MM.1S (cell line): ENCODE measurements at regions not wholly inside any gene's neighbourhood (a gene's known extent, or its start where the extent isn't known, plus 50 kb on each side); places are given as distances from the start of the nearest gene placed in this dataset.

Experiments used
- DNase-seq: peaks from one replicate; pipeline ENCODE4 v3.0.0-alpha.2; 2015
- H2AFZ ChIP-seq: fragments of 300-600 bp; sonication (generic); 2 replicates; pipeline ENCODE4 v1.6.0; 2016; ENCODE audit warnings: antibody characterized with exemption, low read length
- H3F3A ChIP-seq: fragments of 300-600 bp; sonication (generic); 2 replicates; pipeline ENCODE4 v1.6.1; 2016; ENCODE audit warnings: mild to moderate bottlenecking, antibody characterized with exemption, low read length, moderate library complexity, mixed read lengths; ENCODE audit not compliant: insufficient read depth
- H3K27ac ChIP-seq: fragments of 300-600 bp; sonication (generic); 2 replicates; pipeline ENCODE4 v1.5.1; 2016; ENCODE audit warnings: mild to moderate bottlenecking, low read length
- H3K27me3 ChIP-seq: fragments of 300-600 bp; sonication (generic); replicated peaks from 2 replicates; pipeline ENCODE4 v1.6.0; 2016; ENCODE audit warnings: low read length; ENCODE audit not compliant: insufficient read depth
- H3K36me3 ChIP-seq: fragments of 300-600 bp; sonication (generic); replicated peaks from 2 replicates; pipeline ENCODE4 v1.6.1; 2016; ENCODE audit warnings: mild to moderate bottlenecking, low read length, mixed read lengths; ENCODE audit not compliant: insufficient read depth
- H3K4me1 ChIP-seq: fragments of 300-600 bp; sonication (generic); 2 replicates; pipeline ENCODE4 v1.6.1; 2016; ENCODE audit warnings: low read length, mixed read lengths
- H3K4me2 ChIP-seq: fragments of 300-600 bp; sonication (generic); 2 replicates; pipeline ENCODE4 v1.6.0; 2016; ENCODE audit warnings: low read depth, low read length
- H3K4me3 ChIP-seq: fragments of 300-600 bp; sonication (generic); 2 replicates; pipeline ENCODE4 v1.5.1; 2016; ENCODE audit warnings: low read length, mixed read lengths
- H3K79me2 ChIP-seq: fragments of 300-600 bp; sonication (generic); 2 replicates; pipeline ENCODE4 v1.6.1; 2016; ENCODE audit warnings: mixed run types, low read length, mixed read lengths
- H3K9ac ChIP-seq: fragments of 300-600 bp; sonication (generic); 2 replicates; pipeline ENCODE4 v1.6.1; 2016; ENCODE audit warnings: low read length, mixed read lengths
- H3K9me2 ChIP-seq: fragments of 300-600 bp; sonication (generic); replicated peaks from 2 replicates; pipeline ENCODE4 v1.6.1; 2016; ENCODE audit warnings: mild to moderate bottlenecking, low read length, mixed read lengths; ENCODE audit not compliant: insufficient read depth
- H3K9me3 ChIP-seq: fragments of 300-600 bp; sonication (generic); replicated peaks from 2 replicates; pipeline ENCODE4 v1.6.1; 2016; ENCODE audit warnings: mild to moderate bottlenecking, low read length, mixed read lengths; ENCODE audit not compliant: insufficient read depth
- H4K20me1 ChIP-seq: fragments of 300-600 bp; sonication (generic); 2 replicates; pipeline ENCODE4 v1.6.1; 2016; ENCODE audit warnings: mild to moderate bottlenecking, low read length, moderate library complexity, mixed read lengths; ENCODE audit not compliant: insufficient read depth
- EZH2 ChIP-seq: fragments of 300-600 bp; sonication (generic); optimal IDR thresholded peaks from 2 replicates; pipeline ENCODE3; 2017; ENCODE audit warnings: low read depth, mild to moderate bottlenecking, antibody characterized with exemption, low read length, mixed read lengths
- EZH2phosphoT487 ChIP-seq: fragments of 300-600 bp; sonication (generic); IDR thresholded peaks from 2 replicates; pipeline ENCODE4 v1.6.1; 2018; ENCODE audit warnings: antibody characterized with exemption, low read length
- TF ChIP-seq, protein P1 (sequence below): fragments of 300-600 bp; sonication (generic); IDR thresholded peaks from 2 replicates; pipeline ENCODE4 v1.5.1; 2016; ENCODE audit warnings: antibody characterized with exemption, low read length, mixed read lengths

DNA sequence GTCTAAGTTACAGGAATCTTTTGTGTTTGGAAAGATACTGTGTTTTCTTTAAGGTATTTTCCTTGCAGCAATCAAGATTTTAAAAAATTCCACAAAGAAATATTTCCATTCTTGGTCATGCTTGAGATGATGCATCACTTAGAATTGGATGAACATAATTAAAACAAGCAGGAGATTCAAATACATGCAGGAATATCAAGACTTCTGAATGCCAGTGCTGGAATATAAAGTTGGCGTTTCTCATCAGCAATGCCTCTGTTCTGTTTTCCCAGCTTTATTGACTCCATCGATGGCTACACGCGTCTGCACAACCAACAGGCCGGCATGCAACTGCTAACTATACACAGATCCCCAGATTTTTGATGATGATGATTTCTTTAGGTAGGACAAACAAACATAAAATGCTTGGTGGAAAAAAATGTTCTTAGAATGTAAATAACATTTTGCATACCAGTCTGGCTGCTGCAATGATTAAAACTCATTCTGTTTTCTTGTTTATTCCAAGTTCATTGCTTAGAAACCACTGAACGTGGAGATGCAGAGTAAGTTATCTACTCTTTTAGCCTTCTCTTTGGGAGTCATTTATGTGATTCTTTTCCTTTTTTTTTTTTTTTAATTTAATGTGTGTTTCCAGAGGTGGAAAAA, 91.3 kb upstream of the FAM171A1 start:
- no peaks in the 10 kb centered on the region for H3K9me3 ChIP-seq
- no peaks in the 10 kb centered on the region for H3F3A ChIP-seq
- H3K9me2 ChIP-seq, result no peaks in the 10 kb centered on the region
- H3K4me3 ChIP-seq, result no peak overlapping the region
- H3K9ac ChIP-seq, result no peak overlapping the region
- no peak overlapping the region for H3K27ac ChIP-seq
- H3K4me2 ChIP-seq, result no peak overlapping the region
- H2AFZ ChIP-seq, result no peak overlapping the region
- TF ChIP-seq, protein P1, sequence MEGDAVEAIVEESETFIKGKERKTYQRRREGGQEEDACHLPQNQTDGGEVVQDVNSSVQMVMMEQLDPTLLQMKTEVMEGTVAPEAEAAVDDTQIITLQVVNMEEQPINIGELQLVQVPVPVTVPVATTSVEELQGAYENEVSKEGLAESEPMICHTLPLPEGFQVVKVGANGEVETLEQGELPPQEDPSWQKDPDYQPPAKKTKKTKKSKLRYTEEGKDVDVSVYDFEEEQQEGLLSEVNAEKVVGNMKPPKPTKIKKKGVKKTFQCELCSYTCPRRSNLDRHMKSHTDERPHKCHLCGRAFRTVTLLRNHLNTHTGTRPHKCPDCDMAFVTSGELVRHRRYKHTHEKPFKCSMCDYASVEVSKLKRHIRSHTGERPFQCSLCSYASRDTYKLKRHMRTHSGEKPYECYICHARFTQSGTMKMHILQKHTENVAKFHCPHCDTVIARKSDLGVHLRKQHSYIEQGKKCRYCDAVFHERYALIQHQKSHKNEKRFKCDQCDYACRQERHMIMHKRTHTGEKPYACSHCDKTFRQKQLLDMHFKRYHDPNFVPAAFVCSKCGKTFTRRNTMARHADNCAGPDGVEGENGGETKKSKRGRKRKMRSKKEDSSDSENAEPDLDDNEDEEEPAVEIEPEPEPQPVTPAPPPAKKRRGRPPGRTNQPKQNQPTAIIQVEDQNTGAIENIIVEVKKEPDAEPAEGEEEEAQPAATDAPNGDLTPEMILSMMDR, result no peak
- no peak for TF ChIP-seq EZH2
- TF ChIP-seq EZH2phosphoT487, result no peak
- H3K36me3 ChIP-seq, result no peaks in the 10 kb centered on the region
- no peaks in the 10 kb centered on the region for H4K20me1 ChIP-seq
- DNase-seq, result no peak
- H3K79me2 ChIP-seq, result no peaks in the 10 kb centered on the region
- no peaks in the 10 kb centered on the region for H3K27me3 ChIP-seq
- H3K4me1 ChIP-seq, result no peaks in the 10 kb centered on the region

DNA sequence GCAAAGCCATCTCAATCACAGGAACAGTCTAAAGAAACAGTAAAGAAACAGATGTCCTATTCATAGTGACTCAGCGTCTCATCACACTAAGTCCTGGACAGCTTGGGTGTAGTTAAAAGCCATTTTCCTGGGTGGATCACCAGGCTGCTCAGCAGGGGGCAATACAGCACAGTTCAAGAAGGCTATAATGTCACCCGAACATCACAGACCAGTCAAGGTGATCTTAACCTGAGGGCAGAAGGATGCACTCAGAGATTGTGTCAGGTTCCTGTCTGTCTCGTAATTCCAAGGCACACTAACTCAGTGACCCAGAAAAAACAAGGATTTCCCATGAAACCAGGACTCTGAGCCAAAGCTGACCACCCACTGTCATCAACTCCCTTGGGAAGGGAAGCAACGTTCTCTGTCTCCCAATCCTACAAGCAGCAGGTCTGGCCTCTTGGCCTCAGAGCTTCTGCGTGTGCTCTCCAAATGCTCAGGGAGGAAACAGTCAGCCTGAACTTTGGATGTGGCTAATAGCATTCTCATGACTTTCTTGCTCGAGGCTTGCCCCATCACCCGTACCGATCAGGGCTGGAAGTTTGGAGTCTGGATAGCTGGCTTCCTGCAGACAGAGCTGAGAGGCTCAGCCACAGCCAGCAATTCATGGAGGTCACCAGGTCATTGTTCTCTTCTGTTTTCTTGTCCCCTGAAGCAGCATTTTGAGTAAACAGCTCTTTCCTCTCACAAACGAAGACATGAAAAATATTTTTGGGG, 90.4 kb upstream of the FAM171A1 start:
- no peak for DNase-seq
- no peaks in the 10 kb centered on the region for H3K27me3 ChIP-seq
- no peaks in the 10 kb centered on the region for H3K9me3 ChIP-seq
- no peaks in the 10 kb centered on the region for H4K20me1 ChIP-seq
- TF ChIP-seq EZH2, result no peak
- TF ChIP-seq EZH2phosphoT487, result no peak
- no peaks in the 10 kb centered on the region for H3K36me3 ChIP-seq
- H3K79me2 ChIP-seq, result no peaks in the 10 kb centered on the region
- no peak overlapping the region for H3K4me2 ChIP-seq
- no peak overlapping the region for H3K4me3 ChIP-seq
- no peak overlapping the region for H2AFZ ChIP-seq
- no peaks in the 10 kb centered on the region for H3F3A ChIP-seq
- no peaks in the 10 kb centered on the region for H3K4me1 ChIP-seq
- no peaks in the 10 kb centered on the region for H3K9me2 ChIP-seq
- H3K27ac ChIP-seq, result no peak overlapping the region
- no peak overlapping the region for H3K9ac ChIP-seq

DNA sequence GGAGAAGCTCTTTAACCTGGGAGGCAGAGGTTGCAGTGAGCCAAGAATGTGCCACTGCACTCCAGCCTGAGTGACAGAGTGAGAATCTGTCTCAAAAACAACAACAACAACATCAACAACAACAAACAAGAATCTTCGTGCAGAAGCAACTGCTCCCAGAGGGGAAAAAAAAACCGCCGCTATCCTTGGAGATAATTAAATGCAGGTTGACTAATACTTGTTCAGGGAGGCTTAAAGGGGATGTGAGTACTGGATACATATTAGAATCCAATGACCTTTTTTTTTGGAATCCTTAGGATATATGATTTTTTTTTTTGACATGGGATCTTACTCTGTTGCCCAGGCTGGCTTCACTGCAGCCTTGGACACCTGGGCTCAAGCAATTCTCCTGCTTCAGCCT, 89.6 kb upstream of the FAM171A1 start:
- no peak overlapping the region for H2AFZ ChIP-seq
- H3K9me2 ChIP-seq, result no peaks in the 10 kb centered on the region
- no peaks in the 10 kb centered on the region for H3K4me1 ChIP-seq
- no peak overlapping the region for H3K27ac ChIP-seq
- no peaks in the 10 kb centered on the region for H3F3A ChIP-seq
- H3K27me3 ChIP-seq, result no peaks in the 10 kb centered on the region
- H3K4me2 ChIP-seq, result no peak overlapping the region
- H3K4me3 ChIP-seq, result no peak overlapping the region
- no peaks in the 10 kb centered on the region for H3K79me2 ChIP-seq
- TF ChIP-seq, protein P1, result no peak
- H3K9ac ChIP-seq, result no peak overlapping the region
- H3K9me3 ChIP-seq, result no peaks in the 10 kb centered on the region
- H4K20me1 ChIP-seq, result no peaks in the 10 kb centered on the region
- no peaks in the 10 kb centered on the region for H3K36me3 ChIP-seq
- no peak for DNase-seq

DNA sequence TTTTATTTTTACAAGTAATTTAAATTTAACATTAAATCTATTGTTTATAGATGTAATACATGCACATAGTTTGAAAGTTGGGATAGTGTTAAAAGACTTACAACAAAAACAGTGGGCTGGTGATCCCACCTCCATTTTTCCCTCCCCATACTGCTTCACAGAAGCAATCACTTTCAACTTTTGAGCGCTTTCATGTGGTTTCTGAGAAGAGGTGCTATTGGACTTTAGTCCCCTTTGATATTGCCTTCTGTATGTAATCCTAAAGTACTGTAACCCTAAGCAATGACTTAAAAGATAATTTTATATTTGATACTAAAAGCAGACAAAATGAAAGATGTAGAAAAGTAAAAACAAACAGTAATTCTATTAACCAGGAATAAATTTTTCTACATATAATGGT, 88.1 kb upstream of the FAM171A1 start:
- no peaks in the 10 kb centered on the region for H3K4me1 ChIP-seq
- H3K36me3 ChIP-seq, result no peaks in the 10 kb centered on the region
- no peaks in the 10 kb centered on the region for H3K79me2 ChIP-seq
- no peaks in the 10 kb centered on the region for H3F3A ChIP-seq
- H4K20me1 ChIP-seq, result no peaks in the 10 kb centered on the region
- H3K4me3 ChIP-seq, result no peak overlapping the region
- no peaks in the 10 kb centered on the region for H3K9me3 ChIP-seq
- no peak for TF ChIP-seq EZH2
- TF ChIP-seq EZH2phosphoT487, result no peak
- TF ChIP-seq, protein P1, result no peak
- no peak overlapping the region for H3K27ac ChIP-seq
- no peak for DNase-seq
- H2AFZ ChIP-seq, result no peak overlapping the region
- no peak overlapping the region for H3K4me2 ChIP-seq
- no peaks in the 10 kb centered on the region for H3K9me2 ChIP-seq
- H3K9ac ChIP-seq, result no peak overlapping the region
- H3K27me3 ChIP-seq, result no peaks in the 10 kb centered on the region
